ENCODE measurements at regions not wholly inside any gene's neighbourhood (a gene's known extent, or its start where the extent isn't known, plus 50 kb on each side); places are given as distances from the start of the nearest gene placed in this dataset.

- no peak for DNase-seq
- no peak overlapping the region for H3K27ac ChIP-seq
- H3K27me3 ChIP-seq (replicated peaks) = no peaks in the 10 kb centered on the region
- no peaks in the 10 kb centered on the region for H3K36me3 ChIP-seq (replicated peaks)
- H3K4me3 ChIP-seq (ENCODE audit: low read depth, low read length) = no peak overlapping the region
- in situ Hi-C loops (cut with HindIII; ENCODE audit: low pct_ligation_motif_present, low sequenced_read_pairs) = no loop called here
- TF ChIP-seq CTCF (IDR thresholded peaks at IDR 0.05; ENCODE audit: low read depth, low read length, missing control alignments) = no peak
Measured at GRCh38 chr5:2544003-2544402, 207.5 kb downstream of the IRX2 start.

GRCh38 chr5:2542821-2543220 is 208.7 kb downstream of the IRX2 start:
- no peak overlapping the region for H3K4me3 ChIP-seq (ENCODE audit: low read depth, low read length)
- H3K27ac ChIP-seq = no peak overlapping the region
- no peaks in the 10 kb centered on the region for H3K36me3 ChIP-seq (replicated peaks)
- TF ChIP-seq CTCF (IDR thresholded peaks at IDR 0.05; ENCODE audit: low read depth, low read length, missing control alignments) = no peak
- no peak for DNase-seq
- H3K27me3 ChIP-seq (replicated peaks) = no peaks in the 10 kb centered on the region
- in situ Hi-C loops (cut with HindIII; ENCODE audit: low pct_ligation_motif_present, low sequenced_read_pairs) = no loop called here

- no peak overlapping the region for H3K4me3 ChIP-seq (ENCODE audit: low read depth, low read length)
- no peaks in the 10 kb centered on the region for H3K36me3 ChIP-seq (replicated peaks)
- in situ Hi-C loops (cut with HindIII; ENCODE audit: low pct_ligation_motif_present, low sequenced_read_pairs) = no loop called here
- no peak for TF ChIP-seq CTCF (IDR thresholded peaks at IDR 0.05; ENCODE audit: low read depth, low read length, missing control alignments)
- DNase-seq = no peak
- no peaks in the 10 kb centered on the region for H3K27me3 ChIP-seq (replicated peaks)
- H3K27ac ChIP-seq = no peak overlapping the region
Measured at GRCh38 chr5:2542026-2542425, 209.5 kb downstream of the IRX2 start.

- DNase-seq = no peak
- no peak for TF ChIP-seq CTCF (IDR thresholded peaks at IDR 0.05; ENCODE audit: low read depth, low read length, missing control alignments)
- in situ Hi-C loops (cut with HindIII; ENCODE audit: low pct_ligation_motif_present, low sequenced_read_pairs) = no loop called here
Measured at GRCh38 chr5:2538169-2538568, 213.3 kb downstream of the IRX2 start.

GRCh38 chr5:2537378-2538145 is 213.9 kb downstream of the IRX2 start:
- no peaks in the 10 kb centered on the region for H3K36me3 ChIP-seq (replicated peaks)

More at GRCh38 chr5:2538169-2538568, 213.3 kb downstream of the IRX2 start:
- H3K27ac ChIP-seq = no peak overlapping the region
- H3K4me3 ChIP-seq (ENCODE audit: low read depth, low read length) = no peak overlapping the region
- H3K36me3 ChIP-seq (replicated peaks) = no peaks in the 10 kb centered on the region
- no peaks in the 10 kb centered on the region for H3K27me3 ChIP-seq (replicated peaks)

More at GRCh38 chr5:2537378-2538145, 213.9 kb downstream of the IRX2 start:
- TF ChIP-seq CTCF (IDR thresholded peaks at IDR 0.05; ENCODE audit: low read depth, low read length, missing control alignments) = no peak
- H3K27ac ChIP-seq = no peak overlapping the region
- no peak for DNase-seq
- in situ Hi-C loops (cut with HindIII; ENCODE audit: low pct_ligation_motif_present, low sequenced_read_pairs) = no loop called here
- no peaks in the 10 kb centered on the region for H3K27me3 ChIP-seq (replicated peaks)
- H3K4me3 ChIP-seq (ENCODE audit: low read depth, low read length) = no peak overlapping the region

Data from brain microvascular endothelial cell (primary cell).